MM.1S (cell line): ENCODE measurements at regions not wholly inside any gene's neighbourhood (a gene's known extent, or its start where the extent isn't known, plus 50 kb on each side); places are given as distances from the start of the nearest gene placed in this dataset.

Experiments used
- DNase-seq: peaks from one replicate; pipeline ENCODE4 v3.0.0-alpha.2; 2015
- H2AFZ ChIP-seq: fragments of 300-600 bp; sonication (generic); 2 replicates; pipeline ENCODE4 v1.6.0; 2016; ENCODE audit warnings: antibody characterized with exemption, low read length
- H3F3A ChIP-seq: fragments of 300-600 bp; sonication (generic); 2 replicates; pipeline ENCODE4 v1.6.1; 2016; ENCODE audit warnings: mild to moderate bottlenecking, antibody characterized with exemption, low read length, moderate library complexity, mixed read lengths; ENCODE audit not compliant: insufficient read depth
- H3K27ac ChIP-seq: fragments of 300-600 bp; sonication (generic); 2 replicates; pipeline ENCODE4 v1.5.1; 2016; ENCODE audit warnings: mild to moderate bottlenecking, low read length
- H3K27me3 ChIP-seq: fragments of 300-600 bp; sonication (generic); replicated peaks from 2 replicates; pipeline ENCODE4 v1.6.0; 2016; ENCODE audit warnings: low read length; ENCODE audit not compliant: insufficient read depth
- H3K36me3 ChIP-seq: fragments of 300-600 bp; sonication (generic); replicated peaks from 2 replicates; pipeline ENCODE4 v1.6.1; 2016; ENCODE audit warnings: mild to moderate bottlenecking, low read length, mixed read lengths; ENCODE audit not compliant: insufficient read depth
- H3K4me1 ChIP-seq: fragments of 300-600 bp; sonication (generic); 2 replicates; pipeline ENCODE4 v1.6.1; 2016; ENCODE audit warnings: low read length, mixed read lengths
- H3K4me2 ChIP-seq: fragments of 300-600 bp; sonication (generic); 2 replicates; pipeline ENCODE4 v1.6.0; 2016; ENCODE audit warnings: low read depth, low read length
- H3K4me3 ChIP-seq: fragments of 300-600 bp; sonication (generic); 2 replicates; pipeline ENCODE4 v1.5.1; 2016; ENCODE audit warnings: low read length, mixed read lengths
- H3K79me2 ChIP-seq: fragments of 300-600 bp; sonication (generic); 2 replicates; pipeline ENCODE4 v1.6.1; 2016; ENCODE audit warnings: mixed run types, low read length, mixed read lengths
- H3K9ac ChIP-seq: fragments of 300-600 bp; sonication (generic); 2 replicates; pipeline ENCODE4 v1.6.1; 2016; ENCODE audit warnings: low read length, mixed read lengths
- H3K9me2 ChIP-seq: fragments of 300-600 bp; sonication (generic); replicated peaks from 2 replicates; pipeline ENCODE4 v1.6.1; 2016; ENCODE audit warnings: mild to moderate bottlenecking, low read length, mixed read lengths; ENCODE audit not compliant: insufficient read depth
- H3K9me3 ChIP-seq: fragments of 300-600 bp; sonication (generic); replicated peaks from 2 replicates; pipeline ENCODE4 v1.6.1; 2016; ENCODE audit warnings: mild to moderate bottlenecking, low read length, mixed read lengths; ENCODE audit not compliant: insufficient read depth
- H4K20me1 ChIP-seq: fragments of 300-600 bp; sonication (generic); 2 replicates; pipeline ENCODE4 v1.6.1; 2016; ENCODE audit warnings: mild to moderate bottlenecking, low read length, moderate library complexity, mixed read lengths; ENCODE audit not compliant: insufficient read depth
- CTCF ChIP-seq: fragments of 300-600 bp; sonication (generic); IDR thresholded peaks from 2 replicates; pipeline ENCODE4 v1.5.1; 2016; ENCODE audit warnings: antibody characterized with exemption, low read length, mixed read lengths
- EZH2 ChIP-seq: fragments of 300-600 bp; sonication (generic); optimal IDR thresholded peaks from 2 replicates; pipeline ENCODE3; 2017; ENCODE audit warnings: low read depth, mild to moderate bottlenecking, antibody characterized with exemption, low read length, mixed read lengths
- EZH2phosphoT487 ChIP-seq: fragments of 300-600 bp; sonication (generic); IDR thresholded peaks from 2 replicates; pipeline ENCODE4 v1.6.1; 2018; ENCODE audit warnings: antibody characterized with exemption, low read length

DNA sequence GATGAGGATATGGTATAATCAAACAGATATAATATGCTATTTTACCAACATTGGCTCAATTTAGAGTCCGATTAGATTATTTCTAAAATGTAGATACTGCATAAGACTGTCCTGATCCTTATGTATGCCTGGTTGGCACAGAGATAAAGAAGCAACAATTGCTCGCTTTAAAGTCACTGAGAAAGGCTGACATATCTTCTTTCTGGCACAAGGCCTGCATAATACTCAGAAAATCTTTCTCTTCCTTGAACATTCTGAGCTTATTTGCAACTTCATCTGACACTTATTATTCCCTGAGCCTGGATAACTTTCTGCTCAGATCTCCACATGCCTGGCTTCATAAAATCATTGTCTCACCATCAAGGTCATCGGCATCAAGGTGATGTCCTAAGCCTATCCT lies 219.3 kb upstream of the CDH9 start:
- Histone ChIP-seq H3K79me2 (no peaks in the 10 kb centered on the region), H3K9me3 (no peaks in the 10 kb centered on the region), H2AFZ (no peak overlapping the region), H3K4me2 (no peak overlapping the region), H3K27me3 (no peaks in the 10 kb centered on the region), H3K4me3 (no peak overlapping the region), H3K9ac (no peak overlapping the region), H3K36me3 (no peaks in the 10 kb centered on the region), H3K27ac (no peak overlapping the region), H4K20me1 (no peaks in the 10 kb centered on the region), H3K9me2 (no peaks in the 10 kb centered on the region), H3F3A (peaks cover 2% of the 10 kb centered on the region), H3K4me1 (peaks cover 6% of the 10 kb centered on the region)
- DNase-seq, result no peak
- TF ChIP-seq EZH2 (no peak), CTCF (no peak), EZH2phosphoT487 (no peak)

DNA sequence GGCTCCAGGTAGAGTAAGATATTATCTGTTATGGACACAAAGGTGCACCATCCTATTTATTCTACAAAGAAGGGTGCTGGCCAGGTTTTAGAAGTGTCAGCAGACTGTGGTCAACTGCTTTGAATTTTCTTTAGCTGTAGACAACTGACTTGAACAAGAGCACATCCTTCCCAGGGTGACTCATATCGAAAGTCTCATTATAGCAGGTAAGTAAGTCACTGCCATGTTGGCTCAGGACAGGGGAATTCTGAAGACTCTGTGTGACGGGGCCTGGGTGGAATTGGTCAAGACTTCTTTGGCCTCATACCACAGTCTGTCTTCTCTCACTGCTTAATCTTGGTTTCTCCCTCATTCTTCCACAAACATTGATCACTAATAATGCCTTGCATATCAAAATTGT lies 214.5 kb upstream of the CDH9 start:
- H3K9me3 ChIP-seq, result no peaks in the 10 kb centered on the region
- no peaks in the 10 kb centered on the region for H3K79me2 ChIP-seq
- no peaks in the 10 kb centered on the region for H4K20me1 ChIP-seq
- H3K4me3 ChIP-seq, result no peak overlapping the region
- peaks cover 8% of the 10 kb centered on the region for H3F3A ChIP-seq
- H3K27ac ChIP-seq, result peak overlapping the region; percentile 57
- peak; percentile 95 for DNase-seq
- no peaks in the 10 kb centered on the region for H3K9me2 ChIP-seq
- H3K27me3 ChIP-seq, result no peaks in the 10 kb centered on the region
- H3K9ac ChIP-seq, result no peak overlapping the region
- H3K36me3 ChIP-seq, result no peaks in the 10 kb centered on the region
- H3K4me1 ChIP-seq, result peaks cover 19% of the 10 kb centered on the region
- H2AFZ ChIP-seq, result peak overlapping the region; percentile 8
- H3K4me2 ChIP-seq, result peak overlapping the region; percentile 14; the same call in 1 of the 2 replicates
- TF ChIP-seq EZH2 (no peak), CTCF (no peak)

DNA sequence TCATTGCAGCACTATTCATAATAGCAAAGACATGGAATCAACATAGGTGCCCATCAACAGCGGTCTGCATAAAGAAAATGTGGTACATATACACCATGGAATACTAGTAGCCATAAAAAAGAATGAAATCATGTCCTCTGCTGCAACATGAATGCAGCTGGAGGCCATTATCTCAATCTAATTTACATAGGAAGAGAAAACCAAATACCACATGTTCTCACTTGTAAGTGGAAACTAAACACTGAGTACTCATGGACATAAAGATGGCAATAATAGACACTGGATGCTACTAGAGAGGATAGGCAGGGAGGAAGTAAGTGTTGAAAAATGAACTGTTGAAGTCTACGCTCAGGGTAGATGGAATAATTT lies 203.9 kb upstream of the CDH9 start:
- Histone ChIP-seq H3K79me2 (no peaks in the 10 kb centered on the region), H3K9me2 (no peaks in the 10 kb centered on the region), H3F3A (no peaks in the 10 kb centered on the region), H3K27me3 (no peaks in the 10 kb centered on the region), H3K9me3 (no peaks in the 10 kb centered on the region), H3K27ac (no peak overlapping the region), H3K9ac (no peak overlapping the region), H4K20me1 (no peaks in the 10 kb centered on the region), H3K36me3 (no peaks in the 10 kb centered on the region), H3K4me2 (no peak overlapping the region), H3K4me3 (no peak overlapping the region), H2AFZ (no peak overlapping the region), H3K4me1 (no peaks in the 10 kb centered on the region)
- TF ChIP-seq EZH2, result no peak
- no peak for TF ChIP-seq CTCF
- no peak for TF ChIP-seq EZH2phosphoT487
- DNase-seq, result no peak
